GM18861 (cell line): ENCODE measurements at regions not wholly inside any gene's neighbourhood (a gene's known extent, or its start where the extent isn't known, plus 50 kb on each side); places are given as distances from the start of the nearest gene placed in this dataset.

Experiments
- ATAC-seq: cut with Tn5 transposase; IDR thresholded peaks from one replicate; pipeline ENCODE4 v1.9.1; 2021; ENCODE audit not compliant: unreplicated experiment

- no peak for ATAC-seq
Measured at GRCh38 chr20:19074356-19074755, 138.1 kb upstream of the SLC24A3 start.

DNA sequence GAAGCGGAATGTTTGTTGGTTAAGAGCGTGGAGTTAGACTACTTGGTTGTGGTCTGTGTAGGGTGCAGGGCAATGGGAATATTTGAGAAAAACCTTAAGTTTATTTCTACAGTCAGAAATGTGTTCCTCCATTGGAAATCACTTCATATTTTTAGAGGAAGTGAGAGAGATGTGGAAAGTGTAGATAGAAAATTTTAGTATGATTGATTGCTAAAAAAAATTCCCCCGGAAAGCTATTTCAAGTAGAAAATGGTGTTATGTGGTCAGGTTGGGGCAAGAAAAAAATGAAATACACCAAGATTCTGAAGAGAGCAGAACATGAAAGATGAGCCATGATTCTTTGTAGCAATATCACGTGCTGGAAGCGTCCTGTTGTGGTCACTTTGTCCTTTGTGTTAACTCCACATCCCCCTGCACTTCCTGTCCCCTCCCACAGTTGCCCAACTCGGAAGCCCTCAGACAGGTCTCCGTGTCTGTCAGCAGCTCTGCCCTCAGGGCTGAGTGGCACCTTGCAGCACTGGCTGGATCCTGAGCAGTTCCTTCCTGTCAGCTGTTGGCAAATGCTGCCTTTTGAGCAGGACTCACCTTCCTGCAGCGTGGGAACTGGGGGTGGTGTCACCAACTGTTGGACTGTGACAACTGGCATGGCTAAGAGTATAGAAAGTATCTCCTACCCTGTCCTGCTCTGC is 137.5 kb upstream of the SLC24A3 start:
- peak; percentile 42 for ATAC-seq

DNA sequence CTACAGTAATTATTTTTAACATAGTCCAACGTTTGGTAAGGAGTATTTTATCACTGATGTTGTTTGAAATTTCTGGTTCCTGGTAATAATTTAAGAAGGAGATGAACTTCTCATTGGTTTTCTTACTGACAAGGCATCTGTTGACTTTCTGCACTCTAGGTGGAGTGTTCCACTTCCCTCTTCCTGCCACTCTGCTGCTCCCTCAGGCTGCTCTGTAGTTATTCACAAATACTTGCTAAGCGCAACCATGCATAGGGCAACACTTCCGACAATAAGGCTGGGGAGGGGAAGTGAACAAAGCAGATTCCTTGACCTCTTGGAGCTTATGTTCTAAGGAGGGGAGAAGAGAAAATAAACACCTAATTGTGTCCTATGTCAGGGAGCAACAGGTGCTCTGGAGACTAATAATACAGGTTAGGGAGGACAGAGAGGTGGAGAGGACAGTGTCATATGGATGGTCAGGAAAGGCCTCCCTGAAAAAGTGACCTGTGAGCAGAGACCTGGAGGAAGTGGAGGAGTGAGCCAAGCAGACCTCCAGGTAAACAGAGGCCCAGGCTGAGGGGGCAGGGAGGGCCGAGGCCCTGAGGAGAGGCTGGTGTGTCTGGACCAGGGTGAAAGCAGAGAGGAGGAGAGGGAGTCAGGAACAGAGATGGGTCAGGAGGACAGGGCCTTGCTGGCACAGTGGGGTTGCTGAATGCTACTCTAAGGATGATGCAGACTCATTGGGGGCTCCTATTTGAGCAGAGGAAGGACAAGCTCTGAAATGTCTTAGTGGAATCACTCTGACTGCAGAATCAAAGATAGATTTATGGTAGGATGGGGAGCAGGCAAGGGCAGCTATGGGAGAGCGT is 134.8 kb upstream of the SLC24A3 start:
- ATAC-seq = no peak

- ATAC-seq = no peak
Measured at GRCh38 chr20:19078448-19079373, 133.7 kb upstream of the SLC24A3 start.

DNA sequence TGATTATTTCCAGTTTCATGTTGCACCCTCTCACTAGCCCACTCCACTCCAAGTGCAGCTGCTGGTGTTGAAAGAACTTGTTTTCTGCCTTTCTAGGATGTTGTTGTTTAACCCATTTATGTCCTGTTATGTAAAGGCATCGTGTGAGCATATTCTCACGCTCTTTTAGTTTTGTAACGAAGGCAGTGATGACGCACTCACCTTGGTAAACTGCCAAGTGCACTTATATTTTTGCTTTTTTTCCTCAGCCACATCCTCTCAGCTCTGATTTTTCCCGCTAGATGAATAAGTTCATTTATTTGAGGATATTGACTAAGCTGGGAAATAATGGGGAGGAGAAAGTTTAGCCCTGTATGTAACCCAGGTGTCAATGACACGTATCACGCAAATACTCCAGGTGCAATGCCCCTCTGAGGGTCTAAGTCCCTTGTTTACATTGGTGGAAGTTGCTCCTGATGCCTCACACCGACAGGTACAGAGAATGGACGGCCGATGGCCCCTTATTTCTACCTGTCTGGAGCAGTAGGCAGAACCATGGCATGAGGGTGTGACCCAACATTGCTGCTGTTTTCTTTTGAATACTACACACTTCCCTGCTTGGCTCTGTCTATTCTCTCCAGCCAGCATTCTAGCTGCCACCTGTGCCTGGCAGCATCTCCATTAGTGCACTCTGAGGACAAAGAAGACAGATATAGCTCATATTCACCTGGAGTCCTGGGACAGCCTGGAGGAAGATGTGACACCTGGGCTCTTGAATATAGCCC is 132.7 kb upstream of the SLC24A3 start:
- no peak for ATAC-seq

DNA sequence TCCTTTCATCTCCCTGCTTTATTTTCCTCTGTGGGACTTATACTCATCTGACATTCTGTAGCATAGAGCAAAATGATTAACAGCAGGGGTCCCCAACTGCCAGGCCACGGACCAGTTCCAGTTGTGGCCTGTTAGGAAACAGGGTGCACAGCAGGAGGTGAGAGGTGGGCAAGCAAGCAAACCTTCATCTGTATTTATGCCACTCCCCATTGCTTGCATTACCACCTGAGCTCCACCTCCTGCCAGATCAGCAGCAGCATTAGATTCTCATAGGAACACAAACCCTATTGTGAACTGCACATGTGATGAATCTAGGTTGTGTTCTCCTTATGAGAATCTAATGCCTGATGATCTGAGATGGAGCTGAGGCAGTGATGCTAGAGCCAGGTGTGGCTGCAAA is 130.5 kb upstream of the SLC24A3 start:
- no peak for ATAC-seq

DNA sequence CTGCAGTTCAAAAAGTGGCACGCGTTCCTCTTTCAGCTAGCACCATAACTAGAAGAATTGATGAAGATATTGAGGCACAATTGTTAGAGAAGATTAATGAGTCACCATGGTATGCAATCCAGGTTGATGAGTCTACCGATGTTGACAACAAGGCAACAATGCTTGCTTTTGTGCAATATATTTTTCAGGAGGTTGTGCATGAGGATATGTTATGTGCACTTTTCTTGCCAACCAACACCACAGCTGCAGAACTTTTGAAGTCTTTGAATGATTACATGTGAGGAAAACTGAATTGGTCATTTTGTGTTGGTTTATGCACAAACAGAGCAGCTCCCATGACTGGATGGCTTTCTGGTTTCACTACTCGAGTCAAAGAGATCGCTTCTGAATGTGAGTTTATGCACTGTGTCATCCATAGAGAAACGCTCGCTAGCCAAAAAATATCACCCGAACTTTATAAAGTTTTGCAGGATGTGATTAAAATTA is 129.3 kb upstream of the SLC24A3 start:
- no peak for ATAC-seq

GRCh38 chr20:19090332-19090731 is 122.1 kb upstream of the SLC24A3 start:
- no peak for ATAC-seq

DNA sequence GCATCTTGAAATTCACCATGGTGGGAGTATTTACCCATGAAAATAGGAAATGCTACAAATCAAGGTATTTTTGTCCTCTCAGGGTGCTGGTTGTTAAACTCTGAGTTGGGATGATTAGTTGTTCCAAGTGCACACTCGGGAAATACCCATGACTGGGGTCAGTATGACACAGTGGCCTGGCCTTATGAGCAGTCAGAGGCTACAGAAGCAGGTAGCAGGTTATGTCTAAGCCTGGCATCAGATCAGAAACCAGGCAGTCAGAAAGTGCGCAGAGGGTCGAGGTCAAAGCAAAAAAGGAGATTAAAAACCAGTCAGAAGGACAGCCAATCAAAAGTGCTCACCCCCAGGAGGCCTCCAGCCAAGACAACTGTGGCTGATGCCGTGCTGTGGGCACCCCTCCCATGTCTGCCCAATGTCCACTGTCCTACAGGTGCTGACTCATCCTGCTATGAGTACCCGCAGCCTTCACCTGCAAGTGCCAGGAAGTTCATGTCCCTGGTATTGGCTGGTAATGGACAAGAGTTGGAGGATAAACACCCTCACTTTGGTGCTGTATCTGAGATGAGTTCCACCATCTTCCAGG is 117.4 kb upstream of the SLC24A3 start:
- ATAC-seq = no peak

DNA sequence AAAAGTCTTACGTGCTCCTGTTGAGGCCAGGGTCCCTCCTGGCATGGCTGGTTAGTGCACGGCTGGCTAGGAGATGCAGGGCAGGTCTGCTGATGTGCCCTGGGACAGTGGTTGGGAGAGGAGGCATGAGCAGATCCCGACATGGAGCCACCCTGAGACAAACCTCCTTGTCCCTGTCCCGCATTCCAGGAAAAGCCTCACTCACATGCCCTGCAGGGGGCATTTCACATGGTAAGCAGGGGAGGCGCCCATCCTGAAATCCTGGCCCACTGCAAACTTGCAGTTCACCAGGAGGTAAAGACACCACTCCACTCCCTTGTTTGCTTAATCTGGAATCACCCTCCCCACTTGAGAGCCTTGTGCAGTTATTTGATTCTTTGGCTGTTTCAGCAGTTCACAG is 116.7 kb upstream of the SLC24A3 start:
- no peak for ATAC-seq

GRCh38 chr20:19096843-19097242 is 115.6 kb upstream of the SLC24A3 start:
- ATAC-seq = no peak

- ATAC-seq = no peak
Measured at GRCh38 chr20:19098117-19098516, 114.3 kb upstream of the SLC24A3 start.

DNA sequence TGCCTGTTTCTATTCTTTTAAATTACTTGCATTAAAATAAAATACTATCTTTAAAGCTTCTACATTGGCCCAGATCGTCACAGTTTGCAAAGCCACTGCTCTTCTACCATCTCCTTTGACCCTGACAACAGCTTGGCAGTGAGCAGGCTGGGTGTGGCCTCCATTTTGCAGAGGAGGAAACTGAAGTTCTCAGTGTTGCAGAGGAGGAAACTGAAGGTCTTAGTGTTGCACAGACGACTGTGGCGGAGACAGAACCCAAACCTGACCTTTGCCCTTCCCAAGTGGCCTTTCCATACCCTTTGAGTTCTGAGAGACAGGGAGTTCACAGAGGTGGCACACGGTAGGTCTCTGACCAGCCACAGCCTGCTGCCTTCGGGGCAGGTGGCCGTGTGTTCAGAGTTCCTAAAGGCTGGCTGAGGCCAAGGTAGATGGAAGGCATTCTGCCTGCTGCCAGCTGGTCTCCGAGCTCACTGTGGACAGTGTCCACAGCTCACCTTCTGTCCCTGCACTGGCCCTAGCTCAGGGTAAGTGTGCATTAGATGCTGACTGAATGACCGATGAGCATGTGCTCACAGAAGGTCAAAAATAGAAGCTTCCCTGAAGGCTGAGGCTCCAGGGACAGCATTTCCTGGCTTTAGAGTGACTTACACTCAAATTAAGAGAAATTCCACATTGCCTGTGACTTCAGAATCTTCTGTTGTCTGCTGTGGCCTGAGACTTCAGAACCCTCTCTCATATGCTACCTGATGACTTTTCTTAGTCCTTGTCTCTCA is 113.5 kb upstream of the SLC24A3 start:
- ATAC-seq = no peak

DNA sequence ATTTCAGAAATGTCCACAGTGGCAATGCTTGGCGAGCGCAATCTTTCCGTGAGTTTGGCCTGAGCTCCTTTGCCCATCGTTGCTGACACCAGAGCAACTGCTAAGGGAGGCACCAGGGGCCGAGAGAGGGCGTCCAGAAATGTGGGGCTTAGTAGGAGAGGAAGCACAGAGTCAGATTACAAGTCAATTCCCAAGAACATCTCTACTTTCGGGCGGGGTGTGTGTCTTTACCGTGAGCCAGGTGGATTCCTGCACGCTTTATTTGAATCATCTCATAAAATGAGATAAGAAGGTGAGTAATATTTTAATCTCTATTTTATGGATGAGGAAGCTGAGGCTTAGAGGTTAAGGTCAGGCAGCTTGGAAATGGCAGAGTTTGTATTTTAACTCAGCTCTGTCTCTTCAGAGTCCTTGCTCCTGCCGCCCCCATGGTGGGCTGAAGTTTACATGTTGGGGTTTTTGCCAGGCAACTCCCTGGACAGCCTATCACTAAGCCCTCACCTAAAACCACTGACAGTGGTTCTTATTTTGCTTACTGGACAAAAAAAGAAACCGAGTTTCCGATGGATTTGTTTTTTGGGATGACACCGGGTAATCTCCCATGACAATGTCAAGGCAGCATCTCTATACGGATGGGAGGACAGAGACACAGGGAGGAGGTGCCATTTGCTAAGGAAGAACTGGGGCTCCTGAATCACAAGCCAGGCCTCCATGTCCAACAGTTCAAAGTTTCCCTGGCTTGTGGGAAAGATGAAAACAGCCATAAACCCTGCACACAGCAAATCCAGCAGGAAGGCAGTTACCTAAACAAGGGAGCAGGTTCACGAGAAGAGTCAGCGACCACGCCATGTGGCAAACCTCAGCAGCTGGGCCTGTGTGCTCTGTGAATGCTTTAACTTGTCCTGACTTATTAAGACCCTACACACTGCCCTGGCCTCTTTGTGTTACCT is 112.6 kb upstream of the SLC24A3 start:
- no peak for ATAC-seq

GRCh38 chr20:19100975-19101374 is 111.5 kb upstream of the SLC24A3 start:
- no peak for ATAC-seq

GRCh38 chr20:19104186-19104585 is 108.3 kb upstream of the SLC24A3 start:
- ATAC-seq = no peak

- ATAC-seq = no peak
Measured at GRCh38 chr20:19108155-19108554, 104.3 kb upstream of the SLC24A3 start.

GRCh38 chr20:19110285-19110684 is 102.2 kb upstream of the SLC24A3 start:
- no peak for ATAC-seq
